OCI-LY1 (cell line): ENCODE measurements at regions not wholly inside any gene's neighbourhood (a gene's known extent, or its start where the extent isn't known, plus 50 kb on each side); places are given as distances from the start of the nearest gene placed in this dataset.

Experiments used
- EZH2 ChIP-seq: fragments of 200-600 bp; sonication (generic), shearing (Covaris generic); IDR thresholded peaks from 2 replicates; pipeline ENCODE4 v1.8.0; 2017; ENCODE audit warnings: borderline replicate concordance, mixed run types, mild to moderate bottlenecking, antibody characterized with exemption, low read length, moderate library complexity, mixed read lengths
- TF ChIP-seq, protein P1 (sequence below): fragments of 200-600 bp; sonication (generic), shearing (Covaris generic); IDR thresholded peaks from 2 replicates; pipeline ENCODE4 v1.5.1; 2017; ENCODE audit warnings: mild to moderate bottlenecking, antibody characterized with exemption, low read length, moderate library complexity, mixed read lengths

DNA sequence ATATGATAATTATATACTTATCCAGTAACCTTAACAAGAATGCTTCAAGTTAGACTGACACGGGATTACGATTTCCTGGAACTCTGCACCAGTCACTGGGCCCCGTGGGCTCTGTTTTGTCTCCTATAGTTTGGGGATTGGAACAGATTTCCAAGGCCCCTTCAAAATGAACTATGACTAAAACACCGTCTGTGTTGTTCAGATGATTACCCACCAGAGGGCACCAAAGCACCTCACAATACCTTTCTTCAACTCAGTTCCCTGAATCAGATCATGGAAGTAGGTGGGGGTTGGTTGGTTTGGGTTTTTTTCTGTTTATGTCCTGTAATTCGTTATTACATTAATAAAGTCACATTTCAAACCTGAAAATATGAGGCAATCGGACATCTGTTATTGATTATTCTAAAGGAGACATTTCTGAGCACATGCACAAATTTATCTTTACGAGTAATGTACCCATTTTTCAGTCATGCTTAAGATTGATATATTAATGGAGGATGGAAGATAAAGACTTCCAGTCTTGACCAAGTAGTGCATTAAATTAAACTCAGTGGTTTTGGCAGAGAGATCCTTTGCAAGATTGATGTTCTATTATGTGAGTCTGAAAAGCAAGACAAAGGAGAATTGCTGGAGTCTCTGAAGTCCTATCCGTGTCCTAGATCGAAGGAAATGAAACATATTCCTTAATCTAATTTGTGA, 112.0 kb upstream of the COL21A1 start:
- TF ChIP-seq, protein P1, sequence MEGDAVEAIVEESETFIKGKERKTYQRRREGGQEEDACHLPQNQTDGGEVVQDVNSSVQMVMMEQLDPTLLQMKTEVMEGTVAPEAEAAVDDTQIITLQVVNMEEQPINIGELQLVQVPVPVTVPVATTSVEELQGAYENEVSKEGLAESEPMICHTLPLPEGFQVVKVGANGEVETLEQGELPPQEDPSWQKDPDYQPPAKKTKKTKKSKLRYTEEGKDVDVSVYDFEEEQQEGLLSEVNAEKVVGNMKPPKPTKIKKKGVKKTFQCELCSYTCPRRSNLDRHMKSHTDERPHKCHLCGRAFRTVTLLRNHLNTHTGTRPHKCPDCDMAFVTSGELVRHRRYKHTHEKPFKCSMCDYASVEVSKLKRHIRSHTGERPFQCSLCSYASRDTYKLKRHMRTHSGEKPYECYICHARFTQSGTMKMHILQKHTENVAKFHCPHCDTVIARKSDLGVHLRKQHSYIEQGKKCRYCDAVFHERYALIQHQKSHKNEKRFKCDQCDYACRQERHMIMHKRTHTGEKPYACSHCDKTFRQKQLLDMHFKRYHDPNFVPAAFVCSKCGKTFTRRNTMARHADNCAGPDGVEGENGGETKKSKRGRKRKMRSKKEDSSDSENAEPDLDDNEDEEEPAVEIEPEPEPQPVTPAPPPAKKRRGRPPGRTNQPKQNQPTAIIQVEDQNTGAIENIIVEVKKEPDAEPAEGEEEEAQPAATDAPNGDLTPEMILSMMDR, result peak; percentile 71
- TF ChIP-seq EZH2, result no peak
